SW 1271 (cell line): ENCODE measurements at regions not wholly inside any gene's neighbourhood (a gene's known extent, or its start where the extent isn't known, plus 50 kb on each side); places are given as distances from the start of the nearest gene placed in this dataset.

ENCODE experiments used
- DNase-seq, 2 experiments: peaks; one replicate each; lab custom pipeline; 2025; lab: John Stamatoyannopoulos, UW

GRCh38 chr5:82335806-82336205 is 57.7 kb upstream of the RPS23 start:
- DNase-seq: no peak

- no peak for DNase-seq
Observed at GRCh38 chr5:82334856-82335255, 56.7 kb upstream of the RPS23 start.

- no peak for DNase-seq
Observed at GRCh38 chr5:82334085-82334692, 56.0 kb upstream of the RPS23 start.

GRCh38 chr5:82332886-82333615 is 54.9 kb upstream of the RPS23 start:
- DNase-seq: no peak

- no peak for DNase-seq
Observed at GRCh38 chr5:82332064-82332855, 54.1 kb upstream of the RPS23 start.

- DNase-seq: no peak
Observed at GRCh38 chr5:82331557-82331956, 53.4 kb upstream of the RPS23 start.

- DNase-seq: no peak
Observed at GRCh38 chr5:82330530-82331270, 52.5 kb upstream of the RPS23 start.

- DNase-seq: no peak
Observed at GRCh38 chr5:82329393-82329792, 51.2 kb upstream of the RPS23 start.
